Ascending aorta (tissue), 2 donors: ENCODE measurements at regions not wholly inside any gene's neighbourhood (a gene's known extent, or its start where the extent isn't known, plus 50 kb on each side); places are given as distances from the start of the nearest gene placed in this dataset.

Source experiments
- DNase-seq, 2 donors: peaks; one replicate each; pipeline ENCODE4 v3.0.0-alpha.2; 2019; ENCODE audit warnings: low spot score in 2 of 2
- H3K27ac ChIP-seq, 2 donors: fragments of 200-600 bp; sonication (generic); one replicate each; pipeline ENCODE4 v1.5.1; 2016 to 2017; ENCODE audit warnings: mild to moderate bottlenecking in 1 of 2
- H3K27me3 ChIP-seq: fragments of 200-600 bp; sonication (generic); one replicate; pipeline ENCODE4 v1.5.1; 2017
- H3K36me3 ChIP-seq, 2 donors: fragments of 200-600 bp; sonication (generic); one replicate each; pipeline ENCODE4 v1.5.1; 2016
- H3K4me1 ChIP-seq, 2 donors: fragments of 200-600 bp; sonication (generic); one replicate each; pipeline ENCODE4 v1.5.1; 2016 to 2017; ENCODE audit warnings: mild to moderate bottlenecking in 1 of 2
- H3K4me3 ChIP-seq, 2 donors: fragments of 200-600 bp; sonication (generic); one replicate each; pipeline ENCODE4 v1.5.1; 2016 to 2017; ENCODE audit warnings: mild to moderate bottlenecking in 1 of 2
- H3K9me3 ChIP-seq, 2 donors: fragments of 200-600 bp; sonication (generic); one replicate each; pipeline ENCODE4 v1.5.1; 2016
- CTCF ChIP-seq, 3 experiments: fragments of 200-600 bp in 2 of 3; fragments of 450-650 bp in 1 of 3; sonication (generic) in 2 of 3; IDR thresholded peaks; one replicate each; pipeline ENCODE4 v1.5.1; 2016 to 2019; ENCODE audit warnings: antibody characterized with exemption in 3 of 3, mild to moderate bottlenecking in 1 of 3, moderate library complexity in 1 of 3
- intact Hi-C: fragments of 100-400 bp; cut with DNase I; formaldehyde crosslinking; loops from one replicate; pipeline ENCODE4 v1.15.1; 2023

GRCh38 chr17:77694391-77695363 is 263.8 kb upstream of the TNRC6C start:
- Histone ChIP-seq H3K27me3 (no peaks in the 10 kb centered on the region), H3K27ac (no peak overlapping the region), H3K36me3 (no peaks in the 10 kb centered on the region), H3K4me1 (peaks cover 0 to 8% of the 10 kb centered on the region in 2 donors), H3K9me3 (no peaks in the 10 kb centered on the region), H3K4me3 (no peak overlapping the region)
- no peak for TF ChIP-seq CTCF (IDR thresholded peaks at IDR 0.05)
- peak in 1 of 2 donors; percentile 42 for DNase-seq
- intact Hi-C loops: no loop called here

DNA sequence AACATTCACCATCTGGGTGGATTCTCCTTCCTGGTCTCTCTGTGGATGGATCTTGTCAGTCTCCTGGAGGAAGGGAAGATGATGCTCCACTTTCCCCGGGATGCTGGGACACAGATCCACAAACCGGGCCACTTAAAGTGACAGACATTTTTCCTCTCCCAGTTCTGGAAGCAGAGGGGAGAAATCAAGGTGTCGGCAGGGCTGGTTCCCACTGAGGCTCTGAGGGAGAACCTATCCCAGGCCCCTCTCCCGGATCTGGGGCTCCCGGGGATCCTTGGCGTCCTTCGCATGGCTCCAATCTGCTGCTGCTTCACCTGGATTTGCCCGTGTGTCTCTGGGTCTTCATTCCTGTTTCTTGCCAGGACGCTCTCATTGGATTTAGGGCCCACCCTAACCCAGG is 263.1 kb upstream of the TNRC6C start:
- intact Hi-C loops: no loop called here
- no peak for TF ChIP-seq CTCF (IDR thresholded peaks at IDR 0.05)

DNA sequence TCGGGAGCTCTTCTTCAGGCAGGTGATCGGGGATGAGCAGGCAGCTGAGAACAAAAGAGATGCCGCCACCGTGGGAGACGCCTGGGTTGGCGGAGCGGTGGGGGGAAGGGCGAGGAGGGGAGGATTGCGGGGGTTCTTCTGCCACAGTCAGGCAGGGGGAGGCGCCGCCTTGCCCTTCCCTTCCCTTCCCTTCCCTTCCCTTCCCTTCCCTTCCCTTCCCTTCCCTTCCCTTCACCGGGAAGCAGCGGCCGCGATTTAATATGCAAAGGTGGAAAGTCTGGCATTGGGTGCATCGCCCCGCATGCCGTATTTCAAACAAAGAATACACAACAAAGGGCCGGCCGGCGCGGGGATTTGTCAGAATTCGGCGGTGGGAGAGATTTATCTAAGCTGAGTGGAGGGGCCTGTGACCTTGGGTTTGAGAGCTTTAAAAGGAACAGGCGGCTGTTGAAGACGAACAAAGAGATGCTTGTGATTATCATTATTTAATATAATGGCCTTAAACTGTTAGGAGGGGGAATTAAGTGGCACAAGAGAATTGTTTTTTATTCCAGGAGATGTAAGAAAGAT is 262.3 kb upstream of the TNRC6C start:
- intact Hi-C loops: no loop called here
- Histone ChIP-seq H3K4me1 (peaks cover 0 to 3% of the 10 kb centered on the region in 2 donors), H3K4me3 (no peak overlapping the region), H3K27ac (no peak overlapping the region), H3K9me3 (no peaks in the 10 kb centered on the region), H3K27me3 (no peaks in the 10 kb centered on the region), H3K36me3 (no peaks in the 10 kb centered on the region)
- peak in 1 of 2 donors; percentile 56 for DNase-seq
- no peak for TF ChIP-seq CTCF (IDR thresholded peaks at IDR 0.05)

More for the DNA sequence above, 263.1 kb upstream of the TNRC6C start:
- Histone ChIP-seq H3K27me3 (no peaks in the 10 kb centered on the region), H3K9me3 (no peaks in the 10 kb centered on the region), H3K4me1 (peaks cover 0 to 3% of the 10 kb centered on the region in 2 donors), H3K27ac (no peak overlapping the region), H3K4me3 (no peak overlapping the region), H3K36me3 (no peaks in the 10 kb centered on the region)
- peak in 1 of 2 donors; percentile 41 for DNase-seq

DNA sequence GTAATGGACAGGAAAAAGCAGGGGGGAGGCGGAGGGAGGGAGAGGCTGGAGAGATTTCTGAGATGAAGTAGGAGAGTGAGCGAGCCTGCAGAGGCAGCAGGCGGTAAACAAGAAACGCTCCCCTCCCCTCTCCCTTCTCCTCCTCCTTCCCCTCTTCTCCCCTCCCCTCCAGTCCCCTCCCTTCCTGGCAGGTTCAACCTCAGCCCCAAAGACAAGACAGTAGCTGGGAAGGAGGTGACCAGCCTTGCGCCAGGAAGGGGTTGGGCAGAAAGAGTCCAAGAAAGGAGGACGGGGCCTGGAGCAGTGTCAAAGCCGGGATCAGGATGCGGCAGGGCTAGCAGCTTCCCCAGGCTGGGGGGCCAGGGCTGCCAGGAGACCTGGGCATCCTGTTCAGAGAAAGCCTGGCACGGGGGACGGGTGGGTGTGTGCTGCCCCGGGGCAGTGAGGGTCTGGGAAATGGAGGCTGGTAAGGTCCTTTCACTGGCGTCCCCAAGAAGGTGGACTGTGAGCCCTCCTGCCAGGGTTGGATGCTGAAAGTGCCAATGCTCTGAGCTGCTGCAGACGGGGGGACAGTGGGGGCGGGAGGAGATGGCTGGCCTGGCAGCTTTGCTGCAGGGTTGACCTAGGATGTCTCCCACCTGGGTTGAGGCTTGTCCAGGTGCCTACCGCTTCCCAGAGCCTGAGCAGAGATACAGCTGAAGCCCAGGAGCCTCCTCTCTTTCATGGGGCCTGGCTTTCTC is 261.6 kb upstream of the TNRC6C start:
- H3K9me3 ChIP-seq: no peaks in the 10 kb centered on the region
- no peak overlapping the region for H3K4me3 ChIP-seq
- TF ChIP-seq CTCF (IDR thresholded peaks at IDR 0.05): no peak
- H3K36me3 ChIP-seq: no peaks in the 10 kb centered on the region
- H3K27me3 ChIP-seq: no peaks in the 10 kb centered on the region
- DNase-seq: peak in 1 of 2 donors; percentile 58
- peaks cover 0 to 3% of the 10 kb centered on the region in 2 donors for H3K4me1 ChIP-seq
- intact Hi-C loops: no loop called here
- H3K27ac ChIP-seq: no peak overlapping the region

DNA sequence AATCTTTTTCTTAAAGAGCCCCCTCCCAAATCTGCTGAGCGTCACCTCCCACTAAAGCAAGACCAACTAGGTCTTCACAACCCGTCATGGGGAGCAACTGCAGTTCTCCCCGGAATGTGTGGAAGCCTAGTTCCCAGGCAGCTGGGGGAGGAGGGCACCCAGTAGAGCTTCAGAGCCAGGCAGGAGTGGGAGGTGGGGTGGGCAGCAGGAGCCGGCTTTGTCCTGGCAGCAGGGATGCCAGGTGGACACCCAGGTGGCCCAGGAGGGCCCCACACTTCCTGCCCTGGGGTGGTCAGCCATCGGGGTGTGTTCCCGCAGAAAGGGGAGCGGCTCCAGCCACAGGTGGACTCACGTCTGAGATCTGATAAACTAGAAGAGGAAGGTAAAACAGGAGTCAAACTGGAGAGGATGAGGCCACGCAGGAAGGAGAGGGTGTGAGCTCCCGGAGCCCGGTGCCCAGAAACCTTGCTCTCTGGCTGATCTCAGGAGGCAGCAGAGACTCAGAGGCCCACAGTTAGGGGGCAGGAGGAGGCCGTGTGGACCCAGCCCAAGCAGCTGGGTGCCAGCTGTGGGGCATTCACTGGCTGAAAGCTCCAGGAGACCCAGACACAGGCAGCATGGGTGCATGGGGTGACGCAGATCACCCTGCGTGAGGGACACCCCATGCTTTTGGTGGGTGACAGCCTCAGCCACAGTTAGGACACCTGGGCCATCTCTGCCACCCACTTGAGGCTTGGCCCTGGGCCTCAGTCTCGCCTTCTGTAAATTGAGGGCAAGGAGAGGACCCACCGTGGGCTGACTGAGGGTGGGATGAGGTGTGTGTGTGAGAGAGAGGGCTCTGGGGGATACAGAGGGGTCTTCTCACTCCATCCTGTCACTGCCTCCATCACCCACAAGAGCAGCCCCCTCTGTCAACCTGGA is 260.8 kb upstream of the TNRC6C start:
- Histone ChIP-seq H3K4me3 (no peak overlapping the region), H3K9me3 (no peaks in the 10 kb centered on the region), H3K27me3 (no peaks in the 10 kb centered on the region), H3K27ac (no peak overlapping the region), H3K36me3 (no peaks in the 10 kb centered on the region), H3K4me1 (peaks cover 0 to 2% of the 10 kb centered on the region in 2 donors)
- TF ChIP-seq CTCF (IDR thresholded peaks at IDR 0.05): no peak
- DNase-seq: peak in 1 of 2 donors; percentile 40
- intact Hi-C loops: no loop called here
